NOMO-1 treated with dmso at 0.1 percent for 144 hours (cell line): ENCODE measurements at regions not wholly inside any gene's neighbourhood (a gene's known extent, or its start where the extent isn't known, plus 50 kb on each side); places are given as distances from the start of the nearest gene placed in this dataset.
"Not testable (repeated sequence)": the region's sequence is repeated elsewhere in the genome, so short reads cannot be mapped to it uniquely, and the experiment has no call there.

Source experiments
- DNase-seq: peaks from one replicate; lab custom pipeline; 2025; ENCODE audit not compliant: unreplicated experiment; lab: John Stamatoyannopoulos, UW

DNA sequence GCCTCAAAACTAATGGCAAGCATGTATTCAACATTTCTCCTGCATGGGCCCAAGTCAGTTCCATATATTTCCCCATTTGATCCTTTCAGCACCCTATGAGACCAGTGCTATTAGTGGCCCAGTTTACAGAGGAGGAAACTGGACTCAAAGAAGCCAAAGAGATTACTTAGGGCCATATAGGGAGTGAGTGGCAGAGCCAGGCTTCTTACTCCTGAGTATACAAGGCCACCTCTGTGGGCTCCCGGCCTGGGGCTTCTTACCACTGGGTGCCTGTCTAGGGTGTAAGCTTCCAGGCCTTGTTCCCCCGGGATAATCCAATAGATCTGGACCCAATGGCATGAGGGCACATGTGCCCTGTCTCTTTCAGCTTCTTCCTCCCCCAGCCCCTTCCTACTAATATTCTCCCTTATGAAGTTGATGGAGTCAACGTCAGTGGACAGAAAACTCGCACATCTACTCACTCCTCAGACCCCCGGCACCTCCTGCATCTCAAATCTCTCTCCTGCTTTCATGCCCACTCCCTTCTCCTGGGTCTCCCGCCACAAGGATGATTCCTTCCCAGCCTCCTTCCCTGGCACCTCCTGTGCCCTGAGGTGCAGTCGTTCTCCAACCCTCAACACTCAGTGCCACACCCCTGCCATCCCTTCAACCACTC is 222.6 kb downstream of the ANAPC1 start:
- DNase-seq = no peak

DNA sequence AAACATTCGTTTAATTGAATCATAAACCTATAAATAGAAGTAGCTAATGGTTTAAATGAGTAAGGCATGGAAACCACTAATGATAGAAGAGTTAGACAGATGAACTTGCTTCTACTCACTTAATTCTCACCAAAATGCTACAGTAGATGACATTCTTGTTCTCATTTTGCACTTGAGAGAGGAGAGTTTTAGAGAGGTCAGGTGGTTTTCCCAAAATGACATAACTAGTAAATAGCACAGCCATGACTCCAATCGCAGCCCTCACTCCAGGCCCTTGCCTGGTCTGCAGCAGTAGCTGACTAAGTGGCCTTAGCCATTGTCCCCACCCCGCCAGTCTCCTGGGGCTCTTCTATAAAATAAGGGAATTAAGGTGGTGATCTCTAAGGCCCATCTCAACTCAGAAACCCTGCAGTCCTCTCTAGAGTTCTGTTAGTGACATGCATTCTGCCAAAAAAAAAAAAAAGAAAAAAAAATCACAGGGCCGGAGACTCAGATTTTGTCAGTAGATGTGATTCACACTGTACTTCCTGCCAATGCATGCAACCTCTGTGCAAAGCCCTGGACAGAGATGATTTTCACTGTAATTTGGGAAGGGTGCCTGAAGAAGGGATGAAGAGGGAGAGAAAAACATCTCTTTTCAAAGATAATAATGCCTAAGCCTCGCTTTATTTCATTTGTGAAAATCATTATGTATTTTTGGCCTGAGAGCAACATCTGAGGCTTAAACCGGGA is 221.8 kb downstream of the ANAPC1 start:
- DNase-seq = no peak

DNA sequence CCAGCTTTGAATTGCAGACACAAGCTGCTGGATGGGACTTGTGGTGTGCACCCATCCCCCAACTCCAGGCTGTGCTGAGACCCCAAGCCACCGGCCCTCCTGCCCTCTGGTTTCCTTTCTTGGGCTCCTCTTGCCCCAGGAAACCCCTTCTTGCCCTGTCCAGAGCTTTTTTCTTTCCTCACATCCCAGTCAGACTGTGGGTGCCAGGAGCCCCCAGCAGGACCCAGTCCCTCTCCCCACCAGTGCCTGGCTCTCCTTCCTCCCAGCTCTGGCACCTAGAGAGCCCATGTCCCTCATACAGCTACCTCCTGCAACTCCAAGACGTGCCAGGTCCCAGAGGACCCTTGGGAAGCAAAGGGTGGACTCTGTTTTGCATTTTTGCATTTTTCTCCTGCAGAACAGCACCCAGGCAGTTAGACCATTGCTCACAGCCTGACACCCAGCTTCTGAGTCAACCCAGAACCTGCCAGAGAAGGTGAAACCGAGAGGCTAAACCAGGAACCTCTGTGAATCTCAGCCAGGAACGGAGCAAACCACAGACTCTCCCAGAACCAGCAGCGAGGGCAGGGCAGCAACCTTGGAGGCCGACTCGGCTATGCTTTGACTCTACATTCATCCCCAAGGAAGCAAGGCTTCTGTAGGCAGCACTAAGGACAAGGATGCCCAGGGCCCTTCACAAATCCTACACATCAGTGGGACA is 221.1 kb downstream of the ANAPC1 start:
- DNase-seq = no peak

DNA sequence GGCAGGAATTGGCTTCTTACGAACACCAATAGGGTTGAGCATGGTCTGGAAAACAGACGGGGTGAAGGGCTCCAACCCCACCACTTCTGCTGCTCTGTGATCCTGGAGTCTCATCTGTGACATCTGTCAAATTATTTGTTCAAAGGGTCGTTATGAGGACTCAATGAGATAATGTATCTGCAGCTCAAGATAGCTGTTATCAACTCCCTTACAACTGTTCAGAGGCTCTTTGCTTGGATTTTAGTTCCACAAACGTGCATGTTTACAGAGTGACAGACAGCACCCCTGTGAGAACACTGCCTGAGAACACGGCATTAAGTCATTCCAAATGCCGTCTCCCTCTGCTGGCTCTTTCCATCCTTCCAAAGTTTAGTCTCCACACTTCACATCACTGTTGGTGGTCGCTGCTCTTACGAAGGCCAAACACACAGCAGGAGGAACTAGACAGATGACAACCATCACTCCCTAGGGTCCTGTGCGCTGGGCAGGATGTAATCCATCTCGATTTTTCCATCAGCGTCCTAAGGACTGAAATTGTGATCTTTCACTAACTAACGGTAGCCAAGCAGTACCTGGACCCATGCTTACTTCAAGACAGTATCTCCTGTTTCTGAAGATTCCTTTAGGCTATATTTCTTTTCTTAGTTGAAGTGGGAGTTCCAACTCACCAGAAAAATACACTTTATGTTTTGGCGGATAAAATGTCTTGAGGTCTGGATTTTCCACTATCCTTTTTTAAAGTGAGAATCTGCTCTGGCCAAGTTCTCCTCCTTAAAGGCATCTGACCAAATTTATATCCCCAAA is 220.3 kb downstream of the ANAPC1 start:
- DNase-seq = no peak

DNA sequence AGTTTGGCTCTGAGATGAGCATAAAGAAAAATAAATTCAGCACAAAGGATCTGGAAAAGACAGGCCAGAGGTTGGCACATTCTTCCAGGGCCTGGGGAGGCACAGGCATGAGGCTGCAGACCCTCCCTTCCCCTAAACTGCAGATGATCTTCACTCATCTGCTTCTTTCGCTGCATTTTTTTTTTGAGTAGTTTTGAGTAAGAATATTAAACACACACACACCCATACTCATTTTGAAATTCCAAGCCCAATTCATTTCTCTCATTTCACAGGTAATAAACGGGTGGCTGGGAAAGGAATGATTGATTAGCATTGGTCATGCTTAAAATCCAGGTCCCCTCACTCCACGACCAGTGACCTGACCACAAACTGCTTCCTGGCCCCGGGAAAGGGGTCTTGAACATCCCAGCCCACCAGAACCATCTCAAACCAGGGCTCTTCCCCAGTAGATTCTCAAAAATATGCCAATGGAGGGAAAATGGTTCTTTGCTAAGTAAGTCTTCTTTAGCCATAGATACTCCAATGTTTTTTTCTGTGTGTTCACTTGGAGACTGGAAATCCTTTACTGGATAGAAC is 219.6 kb downstream of the ANAPC1 start:
- no peak for DNase-seq

DNA sequence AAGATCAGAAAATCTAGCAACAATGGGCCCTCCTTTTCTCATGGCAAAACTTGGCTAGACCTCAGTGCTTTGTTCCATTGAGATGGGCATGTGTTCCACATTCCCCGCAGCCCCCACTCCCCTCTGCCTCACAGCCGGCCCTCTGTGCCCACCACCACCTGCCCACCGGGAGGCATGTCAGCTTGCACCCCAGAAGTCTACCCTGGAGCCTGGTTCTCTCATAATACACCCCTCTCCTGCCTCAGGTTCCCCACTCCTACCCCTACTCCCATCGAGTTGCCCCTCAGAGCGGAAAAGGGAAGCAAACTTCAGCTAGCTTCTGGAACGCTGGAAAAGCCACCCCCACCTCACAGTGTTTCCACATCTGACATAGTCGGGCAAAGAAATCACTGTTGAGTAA is 219.0 kb downstream of the ANAPC1 start:
- no peak for DNase-seq

DNA sequence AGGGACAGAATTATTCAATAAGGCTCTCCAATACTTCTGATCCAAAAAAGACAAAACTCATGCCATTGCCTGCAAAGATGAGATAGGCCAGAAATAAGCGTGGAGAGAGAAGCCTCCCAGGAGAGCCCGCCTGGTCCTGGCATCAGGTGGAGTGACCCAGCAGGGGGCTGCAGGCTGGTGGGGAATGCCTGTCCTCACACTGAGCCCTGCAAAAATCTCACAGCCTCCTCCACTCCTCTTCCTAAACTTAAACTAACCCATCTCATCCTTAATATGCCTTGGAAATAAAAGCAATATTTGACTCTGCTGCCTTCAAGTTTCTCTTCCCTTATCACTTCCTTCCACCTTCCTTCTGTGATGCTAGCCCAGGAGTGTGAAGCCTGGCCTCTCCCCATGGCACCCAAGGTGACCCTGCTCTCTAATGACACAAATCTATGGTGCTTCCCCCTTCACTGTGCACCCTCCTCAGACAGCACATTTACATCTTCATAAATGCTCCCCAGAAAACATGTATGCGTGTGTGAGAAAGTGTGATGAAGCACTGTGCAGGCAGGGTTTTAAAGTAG is 218.4 kb downstream of the ANAPC1 start:
- no peak for DNase-seq

DNA sequence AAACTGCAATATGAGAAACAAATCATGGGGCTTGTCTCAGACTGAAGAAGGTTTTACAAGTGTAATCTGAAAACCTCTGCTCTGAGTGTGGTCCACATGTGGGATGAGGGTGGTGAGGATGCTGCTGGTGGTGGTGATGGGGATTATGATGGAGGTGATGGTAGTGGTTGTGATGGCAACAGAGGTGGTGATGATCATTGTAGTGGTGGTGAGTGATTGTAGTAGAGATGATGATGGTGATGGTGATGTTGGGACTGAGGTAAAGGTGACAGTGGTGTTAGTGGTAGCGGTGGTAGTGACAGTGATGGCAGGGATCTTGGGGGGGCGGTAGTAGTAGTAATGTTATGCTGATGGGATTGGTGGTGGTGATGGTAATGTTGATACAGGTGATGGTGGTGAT is 217.8 kb downstream of the ANAPC1 start:
- no peak for DNase-seq

DNA sequence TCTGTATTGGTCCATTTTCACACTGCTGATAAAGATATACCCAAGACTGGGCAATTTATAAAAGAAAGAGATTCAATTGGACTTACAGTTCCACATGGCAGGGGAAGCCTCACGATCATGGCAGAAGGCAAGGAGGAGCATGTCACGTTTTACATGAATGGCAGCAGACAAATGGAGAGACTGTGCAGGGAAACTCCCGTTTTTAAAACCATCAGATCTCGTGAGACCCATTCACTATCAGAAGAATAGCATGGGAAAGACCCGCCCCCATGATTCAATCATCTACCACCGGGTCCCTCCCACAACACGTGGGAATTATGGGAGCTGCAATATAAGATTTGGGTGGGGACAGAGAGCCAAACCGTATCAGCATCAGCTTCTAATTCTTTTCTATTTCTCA is 217.0 kb downstream of the ANAPC1 start:
- no peak for DNase-seq

DNA sequence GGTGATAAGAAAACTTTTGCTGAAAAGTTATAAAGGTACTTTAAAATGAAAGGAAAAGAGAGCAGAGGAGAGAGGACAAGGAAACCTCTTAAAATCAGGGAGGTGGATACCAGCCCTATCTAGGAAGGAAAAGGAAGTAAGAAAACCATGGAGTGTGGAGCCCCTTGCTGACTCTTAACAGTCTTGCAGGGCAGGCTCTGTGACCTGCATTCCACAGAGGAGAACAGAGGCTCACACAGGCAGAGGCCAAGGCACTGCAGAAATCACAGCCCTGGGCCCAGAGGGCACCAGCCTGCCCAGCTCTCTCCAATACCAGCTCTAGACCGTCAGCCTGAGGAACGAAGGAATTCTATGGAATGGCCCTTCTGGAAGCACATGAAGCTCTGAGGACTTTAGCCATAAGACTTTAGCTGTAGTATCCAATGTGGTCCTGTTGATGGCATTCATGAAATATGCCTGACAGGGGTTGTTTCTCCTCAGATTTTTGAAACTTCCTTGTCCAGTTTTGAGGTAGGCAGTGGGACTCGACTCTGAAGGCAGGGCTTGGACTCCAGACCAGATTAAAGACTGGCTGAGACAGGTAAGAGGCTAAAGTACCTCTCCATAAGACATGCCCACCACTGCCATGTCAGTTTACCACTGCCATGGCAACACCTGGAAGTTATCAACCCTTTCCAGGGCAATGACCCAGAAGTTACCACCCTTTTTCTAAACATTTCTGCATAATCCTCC is 216.3 kb downstream of the ANAPC1 start:
- DNase-seq = peak; percentile 35

DNA sequence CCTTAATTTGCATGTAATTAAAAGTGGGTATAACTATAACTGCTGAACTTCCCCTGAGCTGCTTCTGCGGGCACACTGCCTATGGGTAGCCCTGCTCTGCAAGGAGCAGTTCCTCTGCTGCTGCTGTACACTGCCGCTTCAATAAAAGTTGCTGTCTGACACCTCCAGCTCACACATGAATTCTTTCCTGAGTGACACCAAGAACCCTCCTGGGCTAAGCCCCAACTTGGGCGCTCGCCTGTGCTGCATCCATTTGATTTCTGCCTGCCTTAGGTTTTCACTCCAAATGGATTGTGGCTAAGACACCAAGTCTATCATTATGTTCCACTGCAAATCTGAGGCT is 215.7 kb downstream of the ANAPC1 start:
- no peak for DNase-seq

DNA sequence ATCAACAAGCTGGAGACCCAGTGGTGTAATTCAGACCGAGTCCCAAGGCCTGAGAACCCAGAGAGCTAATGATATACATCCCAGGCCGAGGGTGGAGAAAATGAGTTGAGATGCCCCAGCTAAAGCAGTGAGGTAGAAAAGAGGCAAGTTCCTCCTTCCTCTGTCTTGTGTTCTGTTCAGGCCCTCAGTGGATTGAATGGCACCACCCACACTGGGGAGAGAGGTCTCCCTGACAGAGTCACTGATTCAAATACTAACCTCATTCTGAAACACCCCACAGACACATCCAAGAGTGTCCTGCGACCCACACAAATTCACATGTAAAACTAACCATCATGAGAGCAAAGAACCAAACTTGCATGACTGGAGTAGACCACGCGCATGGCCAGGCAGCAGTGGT is 215.3 kb downstream of the ANAPC1 start:
- no peak for DNase-seq

DNA sequence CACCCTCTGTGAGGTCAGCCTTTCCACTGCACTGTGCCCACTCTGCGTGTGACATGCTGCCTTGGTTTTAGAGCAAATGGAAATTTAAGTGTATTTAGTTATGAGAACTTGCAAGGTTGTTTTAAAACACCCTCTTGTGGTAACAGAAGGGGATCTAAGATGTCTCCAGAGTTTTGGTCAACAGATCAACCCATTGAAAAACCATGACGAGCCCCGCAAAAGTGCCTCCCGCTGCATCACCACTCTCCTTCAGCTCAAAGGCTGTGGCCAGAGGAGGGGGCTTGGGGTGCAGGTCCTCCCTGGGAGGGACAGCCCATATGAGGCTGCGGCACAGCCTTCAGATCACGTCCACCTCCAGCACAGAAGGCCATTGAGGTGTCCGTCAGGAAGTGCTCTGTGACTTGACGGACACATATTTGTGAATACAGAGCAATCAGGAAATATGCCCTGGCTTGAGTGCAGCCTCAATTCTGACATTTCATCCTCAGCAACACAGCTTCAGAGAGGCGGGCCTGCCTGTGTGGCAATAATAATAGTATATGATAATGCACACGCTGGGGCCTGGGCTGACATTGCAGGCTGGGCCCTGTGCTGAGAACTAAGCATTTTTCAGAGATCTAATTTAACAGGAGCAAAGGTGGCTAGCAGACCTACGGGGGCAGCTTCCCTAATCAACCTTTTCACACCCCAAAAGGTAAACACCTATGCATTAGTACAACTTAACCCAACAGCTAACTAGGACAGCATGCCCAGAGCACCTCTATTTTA is 213.9 kb downstream of the ANAPC1 start:
- no peak for DNase-seq

DNA sequence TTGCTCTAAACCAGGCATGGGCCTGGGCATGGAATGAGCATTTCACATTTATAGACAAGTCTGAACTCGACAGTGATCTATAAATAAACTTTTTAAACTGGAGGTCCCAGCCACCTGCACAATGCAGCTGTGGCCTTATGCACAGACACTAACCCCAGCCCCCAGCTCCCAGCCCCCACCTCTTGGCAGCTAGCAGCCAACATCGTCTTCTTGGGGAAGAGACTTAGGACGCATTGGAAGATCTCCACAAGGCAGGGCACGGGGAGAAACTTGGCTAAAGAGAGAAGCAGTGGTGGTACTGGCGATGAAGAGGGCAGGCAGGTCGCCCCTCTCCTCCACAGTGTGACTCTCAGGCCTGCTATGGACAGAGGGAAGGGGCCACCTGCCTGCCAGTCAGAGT is 213.2 kb downstream of the ANAPC1 start:
- no peak for DNase-seq

DNA sequence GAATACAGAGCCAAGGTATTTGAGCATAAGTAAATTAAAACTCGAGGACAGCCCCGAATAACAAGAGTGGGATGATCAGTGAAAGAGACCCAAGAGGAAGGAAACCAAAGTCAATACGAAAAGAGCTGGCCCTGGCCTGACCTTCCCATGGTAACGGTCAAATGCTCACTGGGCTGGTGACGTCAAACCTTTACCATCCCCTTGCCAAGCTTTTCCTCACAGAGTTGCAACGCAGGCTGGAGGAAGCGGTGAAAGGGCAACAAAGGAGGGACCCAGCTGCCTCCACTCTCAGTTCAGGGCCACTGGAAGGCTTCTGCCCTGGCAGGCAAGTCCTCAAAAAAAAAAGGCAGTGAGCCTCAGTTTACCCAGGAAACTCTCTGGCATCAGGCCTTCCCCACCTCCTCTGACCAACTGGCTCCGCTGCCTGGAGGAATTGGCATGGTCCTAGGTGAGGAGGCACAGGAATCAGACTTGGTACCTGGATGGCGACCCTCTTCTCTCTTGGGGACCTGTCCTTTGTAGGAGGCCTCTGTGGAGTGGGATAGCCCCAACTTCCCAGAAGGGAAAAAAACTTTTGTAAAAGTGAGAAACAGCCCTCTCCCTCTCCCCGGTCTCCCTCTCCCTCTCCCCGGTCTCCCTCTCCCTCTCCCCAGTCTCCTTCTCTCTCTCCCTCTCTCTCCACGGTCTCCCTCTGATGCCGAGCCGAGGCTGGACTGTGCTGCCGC is 212.4 kb downstream of the ANAPC1 start:
- DNase-seq = no peak

DNA sequence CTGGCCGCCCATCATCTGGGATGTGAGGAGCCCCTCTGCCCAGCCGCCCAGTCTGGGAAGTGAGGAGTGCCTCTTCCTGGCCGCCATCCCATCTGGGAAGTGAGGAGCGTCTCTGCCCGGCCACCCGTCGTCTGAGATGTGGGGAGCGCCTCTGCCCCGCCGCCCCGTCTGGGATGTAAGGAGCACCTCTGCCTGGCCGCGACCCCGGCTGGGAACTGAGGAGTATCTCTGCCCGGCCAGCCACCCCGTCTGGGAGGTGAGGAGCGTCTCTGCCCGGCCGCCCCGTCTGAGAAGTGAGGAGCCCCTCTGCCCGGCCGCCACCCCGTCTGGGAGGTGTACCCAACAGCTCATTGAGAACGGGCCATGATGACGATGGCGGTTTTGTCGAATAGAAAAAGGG is 211.4 kb downstream of the ANAPC1 start:
- not testable (repeated sequence) for DNase-seq

DNA sequence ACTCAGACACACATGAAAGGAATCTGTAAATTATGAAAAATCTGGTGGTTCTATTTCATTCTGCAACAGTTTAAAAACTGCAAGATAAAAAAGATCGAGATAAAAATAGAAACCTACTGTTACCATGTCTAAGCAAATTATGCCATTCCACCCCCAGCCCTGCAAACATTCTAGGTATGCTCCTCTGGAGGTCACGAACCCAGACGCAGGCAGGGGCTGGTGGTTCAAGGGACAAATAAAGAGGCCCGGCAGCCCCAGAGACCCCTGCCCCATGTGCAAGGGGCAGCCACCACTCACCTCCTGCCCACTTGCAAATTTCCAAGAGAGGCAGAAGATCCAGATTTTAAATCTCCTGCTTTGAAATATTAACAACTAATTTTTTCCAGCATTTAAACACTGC is 210.5 kb downstream of the ANAPC1 start:
- no peak for DNase-seq

DNA sequence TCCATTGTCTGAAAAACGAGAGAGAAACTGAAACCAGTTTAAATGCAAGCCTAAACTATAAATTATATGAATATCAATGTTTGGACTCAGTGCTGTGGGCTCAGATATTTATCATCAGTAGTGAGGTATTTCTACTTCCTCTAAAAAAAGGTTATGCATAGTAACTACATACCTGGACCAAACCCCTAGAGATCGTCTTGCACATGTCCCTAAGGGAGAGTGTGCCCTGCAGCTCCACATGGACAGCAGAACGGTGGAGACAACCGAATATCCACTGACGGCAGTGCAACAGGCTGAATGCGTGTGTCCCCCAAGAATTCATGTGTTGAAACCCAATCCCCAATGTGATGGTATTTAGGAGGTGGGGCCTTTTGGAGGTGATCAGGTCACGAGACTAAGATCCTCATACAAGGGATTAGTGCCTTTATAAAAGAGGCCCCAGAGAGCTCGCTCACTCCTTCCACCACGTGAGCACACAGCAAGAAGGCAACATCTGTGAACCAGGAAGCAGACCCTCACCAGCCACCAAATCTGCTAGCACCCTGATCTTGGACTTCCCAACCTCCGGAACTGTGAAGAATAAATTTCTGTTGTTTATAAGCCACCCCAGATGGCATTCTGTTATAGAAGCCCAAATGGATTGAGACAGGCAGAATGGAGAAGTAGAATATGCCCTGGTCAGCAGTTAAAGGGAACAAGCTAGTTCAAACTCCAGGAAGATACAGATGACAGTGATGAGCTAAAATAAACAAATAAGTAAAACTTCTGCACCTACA is 208.4 kb downstream of the ANAPC1 start:
- no peak for DNase-seq
